GM12878 (cell line): ENCODE measurements at regions not wholly inside any gene's neighbourhood (a gene's known extent, or its start where the extent isn't known, plus 50 kb on each side); places are given as distances from the start of the nearest gene placed in this dataset.

Experiments used
- ATF7 ChIP-seq: fragments of 450-650 bp; IDR thresholded peaks from 2 replicates; pipeline ENCODE4 v1.6.1; 2016; ENCODE audit warnings: low read depth, mild to moderate bottlenecking
- BHLHE40 ChIP-seq, 2 experiments: fragments of 450-650 bp in 1 of 2; IDR thresholded peaks; 2 replicates each; pipeline ENCODE4 v1.6.1; 2011 to 2017; ENCODE audit warnings: low read depth in 2 of 2, borderline replicate concordance in 1 of 2, improper control_type of control experiment in 1 of 2, low read length in 1 of 2, mild to moderate bottlenecking in 1 of 2
- EP300 ChIP-seq, 2 experiments: fragments of 150-350 bp in 1 of 2; IDR thresholded peaks; 2 replicates each; pipeline ENCODE4 v1.6.1; 2011 to 2012; ENCODE audit warnings: low read depth in 2 of 2, low read length in 2 of 2, borderline replicate concordance in 1 of 2, improper control_type of control experiment in 1 of 2, inconsistent platforms in 1 of 2; ENCODE audit not compliant: control insufficient read depth in 1 of 2
- ETV6 ChIP-seq, 2 experiments: fragments of 450-650 bp in 1 of 2; IDR thresholded peaks in 1 of 2; conservative IDR thresholded peaks in 1 of 2; 2 replicates each; pipeline ENCODE4 v1.6.1; 2014; ENCODE audit warnings: antibody characterized with exemption in 1 of 2, borderline replicate concordance in 1 of 2, low read depth in 1 of 2, mild to moderate bottlenecking in 1 of 2, moderate library complexity in 1 of 2
- HCFC1 ChIP-seq: fragments of 150-350 bp; IDR thresholded peaks from 2 replicates; pipeline ENCODE4 v1.6.1; 2014; ENCODE audit warnings: low read length
- HDAC2 ChIP-seq: fragments of 200-600 bp; sonication (generic); IDR thresholded peaks from 2 replicates; pipeline ENCODE4 v1.6.1; 2017
- HDAC6 ChIP-seq: fragments of 200-600 bp; sonication (generic); IDR thresholded peaks from one replicate; pipeline ENCODE4 v1.8.0; 2017; ENCODE audit warnings: antibody characterized with exemption; ENCODE audit not compliant: unreplicated experiment
- IKZF1 ChIP-seq: fragments of 450-650 bp; conservative IDR thresholded peaks from 2 replicates; pipeline ENCODE4 v1.6.1; 2017; ENCODE audit warnings: antibody characterized with exemption, mild to moderate bottlenecking
- IKZF2 ChIP-seq, 2 experiments: fragments of 450-650 bp; IDR thresholded peaks; 2 replicates each; pipeline ENCODE4 v1.6.1; 2017; ENCODE audit warnings: mild to moderate bottlenecking in 2 of 2, moderate library complexity in 2 of 2
- KDM1A ChIP-seq: fragments of 200-600 bp; sonication (generic); IDR thresholded peaks from 2 replicates; pipeline ENCODE4 v1.6.1; 2016; ENCODE audit warnings: borderline replicate concordance
- LARP7 ChIP-seq: fragments of 450-650 bp; IDR thresholded peaks from 2 replicates; pipeline ENCODE4 v1.6.1; 2017; ENCODE audit warnings: mild to moderate bottlenecking
- MEF2B ChIP-seq: fragments of 450-650 bp; IDR thresholded peaks from 2 replicates; pipeline ENCODE4 v1.6.1; 2018; ENCODE audit warnings: mild to moderate bottlenecking, moderate library complexity; ENCODE audit not compliant: partially characterized antibody, poor library complexity, severe bottlenecking
- MTA3 ChIP-seq: IDR thresholded peaks from 2 replicates; pipeline ENCODE4 v1.6.1; 2012; ENCODE audit warnings: low read length, inconsistent platforms, borderline replicate concordance
- MYB ChIP-seq: fragments of 150-350 bp; IDR thresholded peaks from 2 replicates; pipeline ENCODE4 v1.6.1; 2014; ENCODE audit warnings: mild to moderate bottlenecking, low read depth, low read length, borderline replicate concordance
- NR2F1 ChIP-seq: fragments of 450-650 bp; conservative IDR thresholded peaks from 2 replicates; pipeline ENCODE4 v1.6.1; 2017; ENCODE audit warnings: mild to moderate bottlenecking
- SIX5 ChIP-seq: IDR thresholded peaks from 2 replicates; pipeline ENCODE4 v1.6.1; 2011; ENCODE audit warnings: mild to moderate bottlenecking, low read depth, low read length, moderate library complexity; ENCODE audit not compliant: severe bottlenecking
- SMAD5 ChIP-seq: IDR thresholded peaks from 2 replicates; pipeline ENCODE4 v1.6.1; 2016; ENCODE audit warnings: antibody characterized with exemption, low read depth
- TCF3 ChIP-seq: IDR thresholded peaks from 2 replicates; pipeline ENCODE4 v1.6.1; 2012; ENCODE audit warnings: low read depth, mild to moderate bottlenecking, low read length, borderline replicate concordance; ENCODE audit not compliant: insufficient read depth
- ZNF217 ChIP-seq: fragments of 450-650 bp; IDR thresholded peaks from 2 replicates; pipeline ENCODE4 v1.6.1; 2017; ENCODE audit warnings: antibody characterized with exemption, mild to moderate bottlenecking
- TF ChIP-seq, protein P1 (sequence below): fragments of 450-650 bp; IDR thresholded peaks from 2 replicates; pipeline ENCODE4 v1.6.1; 2017; ENCODE audit warnings: low read depth, mild to moderate bottlenecking, moderate library complexity
- TF ChIP-seq, protein P2 (sequence below): IDR thresholded peaks from 2 replicates; pipeline ENCODE4 v1.6.1; 2011; ENCODE audit warnings: borderline replicate concordance, low read depth, mild to moderate bottlenecking, moderate library complexity, mixed read lengths, low read length; ENCODE audit not compliant: insufficient read depth; ENCODE audit errors: extremely low read length
- TF ChIP-seq, protein P3 (sequence below): fragments of 150-350 bp; IDR thresholded peaks from 2 replicates; pipeline ENCODE4 v1.6.1; 2016; ENCODE audit warnings: low read depth, low read length

DNA sequence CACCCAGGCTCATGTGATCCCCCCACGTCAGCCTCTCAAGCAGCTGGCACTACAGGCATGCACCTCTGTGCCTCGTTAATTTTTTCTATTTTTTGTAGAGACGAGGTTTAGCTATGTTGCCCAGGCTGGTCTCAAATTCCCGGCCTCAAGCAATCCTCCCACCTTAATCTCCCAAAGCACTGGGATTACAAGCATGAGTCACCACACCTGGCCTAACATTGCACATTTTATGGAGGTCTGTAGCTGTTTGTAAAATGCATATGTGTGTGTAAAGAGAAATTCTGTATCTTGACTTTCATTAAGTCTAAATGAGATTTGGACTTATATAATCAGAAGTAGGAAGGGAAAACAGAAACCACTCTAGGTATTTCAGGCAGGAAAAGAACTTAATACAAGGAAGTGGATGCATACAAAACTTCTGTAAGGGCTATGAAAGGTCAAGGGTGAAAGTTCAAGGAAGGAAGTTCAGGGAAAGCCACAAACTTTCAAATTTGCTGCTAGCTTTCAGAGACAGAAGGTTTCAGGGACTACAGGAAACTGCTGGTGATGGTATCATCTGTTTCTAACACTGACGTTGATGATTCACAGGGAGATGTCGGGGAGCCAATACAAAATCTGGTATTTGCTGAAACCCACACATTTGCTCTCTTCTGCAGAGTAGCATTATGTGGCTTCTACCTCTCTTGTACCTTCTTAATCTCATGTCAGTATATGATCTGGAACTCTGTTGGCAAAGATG, 209.4 kb downstream of the PIK3R1 start (continued):
- TF ChIP-seq, protein P1, sequence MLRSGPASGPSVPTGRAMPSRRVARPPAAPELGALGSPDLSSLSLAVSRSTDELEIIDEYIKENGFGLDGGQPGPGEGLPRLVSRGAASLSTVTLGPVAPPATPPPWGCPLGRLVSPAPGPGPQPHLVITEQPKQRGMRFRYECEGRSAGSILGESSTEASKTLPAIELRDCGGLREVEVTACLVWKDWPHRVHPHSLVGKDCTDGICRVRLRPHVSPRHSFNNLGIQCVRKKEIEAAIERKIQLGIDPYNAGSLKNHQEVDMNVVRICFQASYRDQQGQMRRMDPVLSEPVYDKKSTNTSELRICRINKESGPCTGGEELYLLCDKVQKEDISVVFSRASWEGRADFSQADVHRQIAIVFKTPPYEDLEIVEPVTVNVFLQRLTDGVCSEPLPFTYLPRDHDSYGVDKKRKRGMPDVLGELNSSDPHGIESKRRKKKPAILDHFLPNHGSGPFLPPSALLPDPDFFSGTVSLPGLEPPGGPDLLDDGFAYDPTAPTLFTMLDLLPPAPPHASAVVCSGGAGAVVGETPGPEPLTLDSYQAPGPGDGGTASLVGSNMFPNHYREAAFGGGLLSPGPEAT, result no peak
- TF ChIP-seq LARP7 (no peak), IKZF1 (peak; percentile 70; the same call in 1 of the 2 replicates), NR2F1 (peak; percentile 96), ZNF217 (no peak), MEF2B (no peak), HDAC6 (no peak), SMAD5 (no peak), ATF7 (peak; percentile 53; the same call in 1 of the 2 replicates), BHLHE40 (IDR thresholded peaks at IDR 0.05; ENCODE audit: borderline replicate concordance in 1 of 2, low read depth in 2 of 2, low read length in 1 of 2) (no peak), IKZF2 (IDR thresholded peaks at IDR 0.05) (peak; percentile 64 to 68), MYB (no peak), HDAC2 (no peak), TCF3 (no peak), EP300 (IDR thresholded peaks at IDR 0.05; ENCODE audit: borderline replicate concordance in 1 of 2, control insufficient read depth in 1 of 2, low read depth in 2 of 2, low read length in 2 of 2) (no peak), KDM1A (no peak), SIX5 (no peak), HCFC1 (no peak), MTA3 (peak; percentile 77; the same call in 1 of the 2 replicates), ETV6 (conservative IDR thresholded peaks at IDR 0.05 in 1 of 2, IDR thresholded peaks at IDR 0.05 in 1 of 2; ENCODE audit: borderline replicate concordance in 1 of 2, low read depth in 1 of 2) (peak in 1 of 2 experiments; percentile 90; a peak in 2 of 4 replicates)
- TF ChIP-seq, protein P2, sequence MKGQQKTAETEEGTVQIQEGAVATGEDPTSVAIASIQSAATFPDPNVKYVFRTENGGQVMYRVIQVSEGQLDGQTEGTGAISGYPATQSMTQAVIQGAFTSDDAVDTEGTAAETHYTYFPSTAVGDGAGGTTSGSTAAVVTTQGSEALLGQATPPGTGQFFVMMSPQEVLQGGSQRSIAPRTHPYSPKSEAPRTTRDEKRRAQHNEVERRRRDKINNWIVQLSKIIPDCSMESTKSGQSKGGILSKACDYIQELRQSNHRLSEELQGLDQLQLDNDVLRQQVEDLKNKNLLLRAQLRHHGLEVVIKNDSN, result no peak
- TF ChIP-seq, protein P3, sequence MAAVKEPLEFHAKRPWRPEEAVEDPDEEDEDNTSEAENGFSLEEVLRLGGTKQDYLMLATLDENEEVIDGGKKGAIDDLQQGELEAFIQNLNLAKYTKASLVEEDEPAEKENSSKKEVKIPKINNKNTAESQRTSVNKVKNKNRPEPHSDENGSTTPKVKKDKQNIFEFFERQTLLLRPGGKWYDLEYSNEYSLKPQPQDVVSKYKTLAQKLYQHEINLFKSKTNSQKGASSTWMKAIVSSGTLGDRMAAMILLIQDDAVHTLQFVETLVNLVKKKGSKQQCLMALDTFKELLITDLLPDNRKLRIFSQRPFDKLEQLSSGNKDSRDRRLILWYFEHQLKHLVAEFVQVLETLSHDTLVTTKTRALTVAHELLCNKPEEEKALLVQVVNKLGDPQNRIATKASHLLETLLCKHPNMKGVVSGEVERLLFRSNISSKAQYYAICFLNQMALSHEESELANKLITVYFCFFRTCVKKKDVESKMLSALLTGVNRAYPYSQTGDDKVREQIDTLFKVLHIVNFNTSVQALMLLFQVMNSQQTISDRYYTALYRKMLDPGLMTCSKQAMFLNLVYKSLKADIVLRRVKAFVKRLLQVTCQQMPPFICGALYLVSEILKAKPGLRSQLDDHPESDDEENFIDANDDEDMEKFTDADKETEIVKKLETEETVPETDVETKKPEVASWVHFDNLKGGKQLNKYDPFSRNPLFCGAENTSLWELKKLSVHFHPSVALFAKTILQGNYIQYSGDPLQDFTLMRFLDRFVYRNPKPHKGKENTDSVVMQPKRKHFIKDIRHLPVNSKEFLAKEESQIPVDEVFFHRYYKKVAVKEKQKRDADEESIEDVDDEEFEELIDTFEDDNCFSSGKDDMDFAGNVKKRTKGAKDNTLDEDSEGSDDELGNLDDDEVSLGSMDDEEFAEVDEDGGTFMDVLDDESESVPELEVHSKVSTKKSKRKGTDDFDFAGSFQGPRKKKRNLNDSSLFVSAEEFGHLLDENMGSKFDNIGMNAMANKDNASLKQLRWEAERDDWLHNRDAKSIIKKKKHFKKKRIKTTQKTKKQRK, result no peak
